GM12874 (cell line): ENCODE measurements at regions not wholly inside any gene's neighbourhood (a gene's known extent, or its start where the extent isn't known, plus 50 kb on each side); places are given as distances from the start of the nearest gene placed in this dataset.

Experiments used
- CTCF ChIP-seq: IDR thresholded peaks from 2 replicates; pipeline ENCODE4 v1.5.1; 2011; ENCODE audit warnings: low read depth, mild to moderate bottlenecking, control low read depth, low read length, moderate library complexity; ENCODE audit not compliant: insufficient read depth

DNA sequence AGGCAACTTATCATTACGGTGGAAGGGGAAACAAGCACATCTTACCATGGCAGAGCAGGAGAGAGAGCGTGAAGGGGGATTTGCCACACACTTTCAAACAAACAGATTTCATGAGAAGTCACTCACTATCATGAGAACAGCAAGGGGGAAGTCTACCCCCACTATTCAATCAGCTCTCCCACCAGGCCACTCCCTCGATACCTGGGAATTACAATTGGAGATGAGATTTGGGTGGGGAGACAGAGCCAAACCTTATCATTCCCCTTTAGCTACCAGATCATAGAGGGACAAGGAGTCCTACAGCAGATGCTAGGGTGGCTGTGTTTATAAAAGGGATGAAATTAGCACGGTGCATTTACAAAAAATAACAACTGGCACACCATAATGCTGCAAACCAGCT is 2149.4 kb upstream of the ACO1 start:
- no peak for TF ChIP-seq CTCF

DNA sequence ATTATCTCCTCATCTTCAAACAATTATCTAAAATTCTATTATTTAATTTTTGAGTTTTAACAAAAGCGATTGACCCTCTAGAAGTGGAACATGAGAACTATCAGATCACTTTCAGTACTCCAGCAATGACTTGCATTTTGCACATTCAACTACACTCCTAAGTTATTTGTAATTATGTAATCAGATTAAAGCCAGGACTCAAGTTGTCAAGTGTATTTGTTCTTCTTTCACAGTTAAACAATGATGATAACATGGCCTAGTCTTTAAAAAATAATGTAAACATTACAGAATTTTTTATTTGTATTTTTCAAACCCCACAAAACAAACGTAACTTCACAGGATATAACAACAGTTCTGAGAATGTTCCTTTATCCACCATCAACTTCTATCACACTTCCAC is 2148.9 kb upstream of the ACO1 start:
- no peak for TF ChIP-seq CTCF

- TF ChIP-seq CTCF, result no peak
Observed at GRCh38 chr9:30239878-30240277, 2144.6 kb upstream of the ACO1 start.

GRCh38 chr9:30243467-30243866 is 2141.0 kb upstream of the ACO1 start:
- TF ChIP-seq CTCF, result no peak

- no peak for TF ChIP-seq CTCF
Observed at GRCh38 chr9:30244877-30245276, 2139.6 kb upstream of the ACO1 start.

DNA sequence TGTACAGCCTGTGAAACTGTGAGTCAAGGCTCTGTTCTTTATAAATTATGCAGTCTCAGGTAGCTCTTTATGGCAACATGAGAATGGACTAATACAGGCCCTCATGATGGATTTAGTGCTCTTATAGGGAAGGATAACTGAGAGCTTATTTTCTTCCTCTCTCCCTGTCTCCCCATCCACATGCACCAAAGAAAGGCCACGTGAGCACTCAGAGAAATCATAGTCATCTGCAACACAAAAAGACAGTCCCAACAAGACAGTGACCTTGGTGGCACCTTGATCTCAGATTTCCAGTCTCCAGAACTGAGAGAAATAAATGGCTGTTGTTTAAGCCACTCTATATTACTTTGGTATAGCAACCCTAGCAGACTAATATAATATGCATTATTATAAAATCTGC is 2133.6 kb upstream of the ACO1 start:
- TF ChIP-seq CTCF, result no peak

DNA sequence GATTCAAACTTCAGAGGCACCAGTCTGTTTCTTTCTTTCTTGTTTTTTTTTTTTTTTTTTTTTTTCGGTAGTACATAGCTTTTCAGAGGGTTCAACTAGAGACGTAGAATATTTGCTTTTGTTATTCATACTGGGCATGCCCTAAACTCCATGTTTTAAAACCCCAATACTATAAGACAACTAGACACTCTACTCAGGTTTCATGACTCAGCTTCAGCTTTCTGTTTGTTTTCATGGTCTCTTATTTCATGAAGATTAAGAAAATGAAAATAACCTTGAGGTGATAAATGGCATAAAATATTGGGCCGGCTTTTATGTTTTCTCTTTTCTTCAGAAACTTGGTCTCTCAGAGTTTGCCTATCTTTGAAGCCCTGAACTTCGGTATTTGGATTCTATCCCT is 2126.3 kb upstream of the ACO1 start:
- no peak for TF ChIP-seq CTCF

DNA sequence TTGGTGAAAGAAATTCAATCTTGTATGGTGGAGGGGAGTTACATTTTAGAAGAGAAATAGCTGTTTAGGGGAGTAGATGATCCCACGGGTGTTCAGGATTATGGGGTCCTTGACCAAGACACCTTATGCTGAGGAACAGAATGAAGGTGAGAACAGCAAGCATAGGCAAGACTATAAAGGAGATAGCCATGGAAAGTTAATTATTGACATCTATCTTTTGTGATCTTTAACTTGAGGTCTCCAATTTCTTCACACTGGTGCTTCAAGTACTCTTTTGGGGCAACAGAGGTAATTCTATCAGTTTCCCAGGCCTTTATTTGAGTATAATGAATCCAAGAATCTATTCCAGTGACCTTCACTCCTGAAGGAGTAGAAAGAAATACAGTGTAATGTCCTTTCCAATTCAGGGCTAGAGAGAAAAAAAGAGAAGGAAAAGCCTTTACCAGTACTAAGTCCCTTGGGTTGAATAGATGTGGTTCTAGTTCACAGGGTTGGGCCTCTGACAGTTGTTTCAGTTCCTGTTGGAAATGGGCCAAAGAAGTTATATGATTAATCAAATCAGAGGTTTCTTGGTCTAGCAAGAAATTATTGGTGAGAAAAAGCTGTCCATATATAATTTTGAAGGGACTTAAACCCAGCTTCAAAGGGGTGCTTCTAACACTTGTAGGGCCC is 2104.1 kb upstream of the ACO1 start:
- no peak for TF ChIP-seq CTCF
